Uterus (tissue), 2 donors: ENCODE measurements at regions not wholly inside any gene's neighbourhood (a gene's known extent, or its start where the extent isn't known, plus 50 kb on each side); places are given as distances from the start of the nearest gene placed in this dataset.

Source experiments
- CTCF ChIP-seq, 4 experiments: fragments of 200-600 bp in 2 of 4; fragments of 450-650 bp in 2 of 4; sonication (generic) in 2 of 4; IDR thresholded peaks; one replicate each; pipeline ENCODE4 v1.5.1; 2016 to 2019; ENCODE audit warnings: antibody characterized with exemption in 4 of 4, mild to moderate bottlenecking in 2 of 4, moderate library complexity in 1 of 4
- POLR2A ChIP-seq, 2 donors: fragments of 450-650 bp; IDR thresholded peaks; one replicate each; pipeline ENCODE4 v1.6.1; 2016; ENCODE audit warnings: antibody characterized with exemption in 2 of 2, mild to moderate bottlenecking in 1 of 2, moderate library complexity in 1 of 2

DNA sequence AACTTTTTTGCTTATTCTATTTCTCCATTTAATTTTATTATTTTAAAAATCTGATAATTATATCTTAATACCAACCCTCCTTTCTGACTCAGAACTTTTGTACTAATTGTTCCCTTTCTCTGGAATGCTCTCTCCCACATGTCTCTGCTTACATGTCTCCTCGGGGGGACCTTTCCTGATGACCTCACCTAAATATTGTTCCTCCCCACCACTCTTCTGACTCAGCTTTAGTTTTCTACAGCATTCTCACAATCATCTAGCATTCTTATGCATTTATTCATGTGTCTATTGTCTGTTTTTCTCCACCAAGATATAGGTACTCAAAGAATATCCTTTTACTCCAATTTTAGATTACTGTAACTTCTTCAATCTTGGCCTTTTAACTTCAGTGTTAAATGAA is 128.7 kb downstream of the MSL3 start:
- TF ChIP-seq CTCF (IDR thresholded peaks at IDR 0.05): no peak
- TF ChIP-seq POLR2A (IDR thresholded peaks at IDR 0.05): no peak
